ENCODE measurements at regions not wholly inside any gene's neighbourhood (a gene's known extent, or its start where the extent isn't known, plus 50 kb on each side); places are given as distances from the start of the nearest gene placed in this dataset.
A peak's percentile ranks its signal among the peaks of the same experiment; 100 is the strongest.
"Not testable (repeated sequence)": the region's sequence is repeated elsewhere in the genome, so short reads cannot be mapped to it uniquely, and the experiment has no call there.

- not testable (repeated sequence) for H3K27ac Mint-ChIP-seq; ATAC-seq (replicated peaks); H3K4me3 Mint-ChIP-seq; DNase-seq; H3K9me3 Mint-ChIP-seq; H3K27me3 Mint-ChIP-seq; H3K36me3 Mint-ChIP-seq; H3K4me1 Mint-ChIP-seq
These were observed 123.8 kb upstream of the PRKX start for GRCh38 chrX:3837211-3837610.

- H3K4me1 Mint-ChIP-seq; H3K36me3 Mint-ChIP-seq; H3K4me3 Mint-ChIP-seq; ATAC-seq (replicated peaks); H3K27me3 Mint-ChIP-seq; H3K27ac Mint-ChIP-seq; DNase-seq; H3K9me3 Mint-ChIP-seq: not testable (repeated sequence)
These were observed 120.5 kb upstream of the PRKX start for GRCh38 chrX:3833761-3834542.

GRCh38 chrX:3830020-3830419, 116.6 kb upstream of the PRKX start:
- H3K9me3 Mint-ChIP-seq; DNase-seq; H3K27ac Mint-ChIP-seq; H3K27me3 Mint-ChIP-seq; ATAC-seq (replicated peaks); H3K4me1 Mint-ChIP-seq; H3K36me3 Mint-ChIP-seq; H3K4me3 Mint-ChIP-seq: not testable (repeated sequence)

- H3K27ac Mint-ChIP-seq; ATAC-seq (replicated peaks); H3K4me3 Mint-ChIP-seq: not testable (repeated sequence)
These were observed 115.6 kb upstream of the PRKX start for GRCh38 chrX:3829041-3829531.

GRCh38 chrX:3828378-3829040, 115.1 kb upstream of the PRKX start:
- not testable (repeated sequence) for H3K36me3 Mint-ChIP-seq, H3K4me1 Mint-ChIP-seq, H3K27ac Mint-ChIP-seq

More at GRCh38 chrX:3829041-3829531, 115.6 kb upstream of the PRKX start:
- H3K27me3 Mint-ChIP-seq, H3K36me3 Mint-ChIP-seq, H3K9me3 Mint-ChIP-seq, DNase-seq, H3K4me1 Mint-ChIP-seq: not testable (repeated sequence)

GRCh38 chrX:3824008-3824407, 110.6 kb upstream of the PRKX start:
- not testable (repeated sequence) for H3K27ac Mint-ChIP-seq, H3K4me1 Mint-ChIP-seq, H3K4me3 Mint-ChIP-seq, H3K27me3 Mint-ChIP-seq, H3K9me3 Mint-ChIP-seq, DNase-seq
- H3K36me3 Mint-ChIP-seq, result peaks cover 12 to 33% of the 10 kb centered on the region in 2 donors
- peak in 1 of 2 donors; percentile 45 for ATAC-seq (replicated peaks)

More at GRCh38 chrX:3828378-3829040, 115.1 kb upstream of the PRKX start:
- not testable (repeated sequence) for H3K9me3 Mint-ChIP-seq; DNase-seq; ATAC-seq (replicated peaks); H3K27me3 Mint-ChIP-seq; H3K4me3 Mint-ChIP-seq

GRCh38 chrX:3820167-3820566, 106.7 kb upstream of the PRKX start:
- DNase-seq, result no peak

GRCh38 chrX:3817480-3817879, 104.0 kb upstream of the PRKX start:
- H3K4me3 Mint-ChIP-seq; H3K27ac Mint-ChIP-seq; H3K9me3 Mint-ChIP-seq; H3K4me1 Mint-ChIP-seq; H3K27me3 Mint-ChIP-seq; ATAC-seq (replicated peaks); DNase-seq: not testable (repeated sequence)
- H3K36me3 Mint-ChIP-seq, result peaks cover 5 to 38% of the 10 kb centered on the region in 2 donors

More at GRCh38 chrX:3820167-3820566, 106.7 kb upstream of the PRKX start:
- no peak overlapping the region for H3K27ac Mint-ChIP-seq
- ATAC-seq (replicated peaks), result no peak
- no peaks in the 10 kb centered on the region for H3K27me3 Mint-ChIP-seq
- H3K9me3 Mint-ChIP-seq, result no peaks in the 10 kb centered on the region
- H3K36me3 Mint-ChIP-seq, result peaks cover 12 to 38% of the 10 kb centered on the region in 2 donors
- H3K4me3 Mint-ChIP-seq, result no peak overlapping the region
- peaks cover 0 to 11% of the 10 kb centered on the region in 2 donors for H3K4me1 Mint-ChIP-seq

- Mint-ChIP-seq H3K9me3 (no peaks in the 10 kb centered on the region), H3K36me3 (peaks cover 2 to 26% of the 10 kb centered on the region in 2 donors), H3K27me3 (no peaks in the 10 kb centered on the region), H3K4me3 (peak overlapping the region; percentile 96 to 98), H3K27ac (peak overlapping the region; percentile 100), H3K4me1 (peaks cover 8 to 14% of the 10 kb centered on the region in 2 donors)
- ATAC-seq (replicated peaks) (peak in 1 of 2 donors; percentile 10), DNase-seq (peak; percentile 54)
These were observed 102.6 kb upstream of the PRKX start for GRCh38 chrX:3815896-3816664.

GRCh38 chrX:3811331-3812311, 98.2 kb upstream of the PRKX start:
- H3K27ac Mint-ChIP-seq, result peak overlapping the region; percentile 34
- no peaks in the 10 kb centered on the region for H3K9me3 Mint-ChIP-seq
- ATAC-seq (replicated peaks), result peak in 1 of 2 donors; percentile 10
- H3K27me3 Mint-ChIP-seq, result peaks cover 12 to 24% of the 10 kb centered on the region in 2 donors
- peak; percentile 35 for DNase-seq
- H3K36me3 Mint-ChIP-seq, result peaks cover 0 to 9% of the 10 kb centered on the region in 2 donors
- peaks cover 8 to 14% of the 10 kb centered on the region in 2 donors for H3K4me1 Mint-ChIP-seq
- peak overlapping the region; percentile 13 to 35 for H3K4me3 Mint-ChIP-seq

GRCh38 chrX:3807906-3808305, 94.5 kb upstream of the PRKX start:
- DNase-seq, result no peak
- ATAC-seq (replicated peaks), result no peak
- no peak overlapping the region for H3K4me3 Mint-ChIP-seq
- H3K27me3 Mint-ChIP-seq, result peaks cover 12 to 28% of the 10 kb centered on the region in 2 donors
- H3K4me1 Mint-ChIP-seq, result peaks cover 8 to 10% of the 10 kb centered on the region in 2 donors
- no peaks in the 10 kb centered on the region for H3K36me3 Mint-ChIP-seq
- H3K9me3 Mint-ChIP-seq, result no peaks in the 10 kb centered on the region
- no peak overlapping the region for H3K27ac Mint-ChIP-seq

- Mint-ChIP-seq H3K27me3 (peaks cover 12 to 30% of the 10 kb centered on the region in 2 donors), H3K36me3 (no peaks in the 10 kb centered on the region), H3K4me3 (no peak overlapping the region), H3K27ac (no peak overlapping the region), H3K9me3 (no peaks in the 10 kb centered on the region), H3K4me1 (peaks cover 4% of the 10 kb centered on the region in 2 donors)
- ATAC-seq (replicated peaks) (no peak), DNase-seq (no peak)
These were observed 93.2 kb upstream of the PRKX start for GRCh38 chrX:3806630-3807029.

GRCh38 chrX:3803713-3804112, 90.3 kb upstream of the PRKX start:
- H3K4me3 Mint-ChIP-seq, result no peak overlapping the region
- DNase-seq, result no peak
- no peaks in the 10 kb centered on the region for H3K36me3 Mint-ChIP-seq
- H3K4me1 Mint-ChIP-seq, result no peaks in the 10 kb centered on the region
- peaks cover 12 to 40% of the 10 kb centered on the region in 2 donors for H3K27me3 Mint-ChIP-seq
- H3K27ac Mint-ChIP-seq, result no peak overlapping the region
- no peaks in the 10 kb centered on the region for H3K9me3 Mint-ChIP-seq
- ATAC-seq (replicated peaks), result no peak
